Body of pancreas (tissue), 4 donors: ENCODE measurements at regions not wholly inside any gene's neighbourhood (a gene's known extent, or its start where the extent isn't known, plus 50 kb on each side); places are given as distances from the start of the nearest gene placed in this dataset.

Source experiments
- CTCF ChIP-seq, 7 experiments: fragments of 450-650 bp in 4 of 7; fragments of 200-600 bp in 3 of 7; sonication (generic) in 3 of 7; IDR thresholded peaks; one replicate each; pipeline ENCODE4 v1.5.1; 2016 to 2019; ENCODE audit warnings: antibody characterized with exemption in 7 of 7
- POLR2A ChIP-seq, 3 donors: fragments of 450-650 bp; IDR thresholded peaks; one replicate each; pipeline ENCODE4 v1.6.1; 2016; ENCODE audit warnings: antibody characterized with exemption in 3 of 3, mild to moderate bottlenecking in 2 of 3

GRCh38 chr6:2535506-2535905, 215.2 kb downstream of the MYLK4 start:
- TF ChIP-seq CTCF (IDR thresholded peaks at IDR 0.05) (no peak), POLR2A (IDR thresholded peaks at IDR 0.05) (no peak)
